Loucy (cell line): ENCODE measurements at regions not wholly inside any gene's neighbourhood (a gene's known extent, or its start where the extent isn't known, plus 50 kb on each side); places are given as distances from the start of the nearest gene placed in this dataset.

Experiments used
- EZH2phosphoT487 ChIP-seq: fragments of 200-600 bp; IDR thresholded peaks from 2 replicates; pipeline ENCODE4 v1.6.1; 2018; ENCODE audit warnings: antibody characterized with exemption, mild to moderate bottlenecking, moderate library complexity, borderline replicate concordance
- TF ChIP-seq, protein P1 (sequence below): fragments of 200-600 bp; sonication (generic); conservative IDR thresholded peaks from 2 replicates; pipeline ENCODE4 v1.5.1; 2014; ENCODE audit warnings: mild to moderate bottlenecking, antibody characterized with exemption, low read length

DNA sequence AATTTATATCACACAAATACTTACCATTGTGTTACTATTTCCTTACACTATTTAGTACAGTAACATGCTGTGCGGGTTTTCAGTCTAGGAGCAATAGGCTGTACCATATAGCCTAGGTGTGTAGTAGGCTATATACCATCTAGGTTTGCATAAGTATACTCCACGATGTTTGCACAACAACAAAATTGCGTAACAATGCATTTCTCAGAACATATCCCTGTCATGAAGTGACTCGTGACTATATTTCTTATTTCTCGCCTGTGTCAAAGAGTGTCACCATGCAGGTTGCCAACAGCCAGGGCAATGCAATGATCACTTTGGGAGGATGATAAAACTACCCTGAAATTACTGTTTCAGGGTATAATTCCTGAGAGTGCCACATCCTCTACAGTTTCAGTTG, 65.6 kb upstream of the CD180 start:
- TF ChIP-seq, protein P1, sequence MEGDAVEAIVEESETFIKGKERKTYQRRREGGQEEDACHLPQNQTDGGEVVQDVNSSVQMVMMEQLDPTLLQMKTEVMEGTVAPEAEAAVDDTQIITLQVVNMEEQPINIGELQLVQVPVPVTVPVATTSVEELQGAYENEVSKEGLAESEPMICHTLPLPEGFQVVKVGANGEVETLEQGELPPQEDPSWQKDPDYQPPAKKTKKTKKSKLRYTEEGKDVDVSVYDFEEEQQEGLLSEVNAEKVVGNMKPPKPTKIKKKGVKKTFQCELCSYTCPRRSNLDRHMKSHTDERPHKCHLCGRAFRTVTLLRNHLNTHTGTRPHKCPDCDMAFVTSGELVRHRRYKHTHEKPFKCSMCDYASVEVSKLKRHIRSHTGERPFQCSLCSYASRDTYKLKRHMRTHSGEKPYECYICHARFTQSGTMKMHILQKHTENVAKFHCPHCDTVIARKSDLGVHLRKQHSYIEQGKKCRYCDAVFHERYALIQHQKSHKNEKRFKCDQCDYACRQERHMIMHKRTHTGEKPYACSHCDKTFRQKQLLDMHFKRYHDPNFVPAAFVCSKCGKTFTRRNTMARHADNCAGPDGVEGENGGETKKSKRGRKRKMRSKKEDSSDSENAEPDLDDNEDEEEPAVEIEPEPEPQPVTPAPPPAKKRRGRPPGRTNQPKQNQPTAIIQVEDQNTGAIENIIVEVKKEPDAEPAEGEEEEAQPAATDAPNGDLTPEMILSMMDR: no peak
- no peak for TF ChIP-seq EZH2phosphoT487
